HCT116 (cell line): ENCODE measurements at regions not wholly inside any gene's neighbourhood (a gene's known extent, or its start where the extent isn't known, plus 50 kb on each side); places are given as distances from the start of the nearest gene placed in this dataset.

Source experiments
- ATAC-seq: fragments of 200-7000 bp; cut with Tn5 transposase; 2 replicates; pipeline ENCODE4 v1.9.1; 2020; ENCODE audit warnings: mild to moderate bottlenecking, moderate library complexity
- BruUV-seq: library from RNA; stranded (reverse); fragments of 400-500 nt; replicated peaks from 2 replicates; lab custom pipeline; 2021; lab: Mats Ljungman, UMichigan
- CTCF ChIA-PET: fragments of 300-600 bp; sonication (Branson Sonifier 250); formaldehyde crosslinking; loops from one replicate; lab custom pipeline; 2021; ENCODE audit warnings: antibody characterized with exemption; lab: Charles Lee
- POLR2A ChIA-PET: fragments of 300-600, 350-600 bp; sonication (Branson Sonifier 250); formaldehyde crosslinking; loops from one replicate; lab custom pipeline; 2021; ENCODE audit warnings: antibody characterized with exemption; lab: Charles Lee
- RAD21 ChIA-PET, 2 experiments: fragments of 300-600 bp; sonication (Branson Sonifier 250); formaldehyde crosslinking; loops; one replicate each; lab custom pipeline; 2023; ENCODE audit warnings: low total read pairs in 2 of 2; ENCODE audit not compliant: uncharacterized antibody in 2 of 2, unreplicated experiment in 2 of 2, low non-redundant PET in 1 of 2; lab: Charles Lee
- DNase-seq: peaks from one replicate; pipeline ENCODE4 v3.0.0-alpha.2; 2010; ENCODE audit warnings: low read depth, low spot score
- H2AFZ ChIP-seq: fragments of 200-600 bp; shearing (Covaris generic), sonication (generic); 2 replicates; pipeline ENCODE4 v1.6.1; 2017; ENCODE audit warnings: low read depth, mixed run types, mixed read lengths, antibody characterized with exemption, low read length; ENCODE audit not compliant: poor library complexity, severe bottlenecking
- H3K27ac ChIP-seq: 2 replicates; pipeline ENCODE4 v1.5.1; 2012; ENCODE audit warnings: low read depth, low read length
- H3K27me3 ChIP-seq: fragments of 200-600 bp; sonication (generic); 2 replicates; pipeline ENCODE4 v1.6.1; 2016; ENCODE audit warnings: mixed run types, low read length, mixed read lengths; ENCODE audit not compliant: insufficient read depth
- H3K36me3 ChIP-seq, 2 experiments: fragments of 200-500 bp in 1 of 2; fragments of 200-600 bp in 1 of 2; sonication (Bioruptor generic) in 1 of 2; sonication (generic) in 1 of 2; 2 replicates each; pipeline versions ENCODE4 v1.5.1 to v1.6.1; 2014 to 2016; ENCODE audit warnings: low read length in 2 of 2, inconsistent platforms in 1 of 2, mixed read lengths in 1 of 2, mixed run types in 1 of 2; ENCODE audit not compliant: insufficient read depth in 2 of 2, control insufficient read depth in 1 of 2
- H3K4me1 ChIP-seq, 2 experiments: fragments of 200-600 bp in 1 of 2; sonication (generic) in 1 of 2; 2 replicates each; pipeline versions ENCODE4 v1.5.1 to v1.6.1; 2012 to 2017; ENCODE audit warnings: low read length in 2 of 2, inconsistent platforms in 1 of 2, mild to moderate bottlenecking in 1 of 2, mixed read lengths in 1 of 2, mixed run types in 1 of 2, moderate library complexity in 1 of 2; ENCODE audit not compliant: insufficient read depth in 2 of 2, control insufficient read depth in 1 of 2
- H3K4me2 ChIP-seq: fragments of 200-600 bp; sonication (generic); 2 replicates; pipeline ENCODE4 v1.6.1; 2017; ENCODE audit warnings: mixed run types, low read length, mixed read lengths
- H3K4me3 ChIP-seq, 2 experiments: fragments of 200-600 bp in 1 of 2; sonication (generic) in 1 of 2; replicated peaks in 1 of 2; 2 replicates each; pipeline ENCODE4 v1.5.1; 2011 to 2016; ENCODE audit warnings: low read length in 2 of 2, control low read depth in 1 of 2, low read depth in 1 of 2, mild to moderate bottlenecking in 1 of 2, mixed read lengths in 1 of 2, mixed run types in 1 of 2
- H3K79me2 ChIP-seq: fragments of 200-600 bp; sonication (generic); 2 replicates; pipeline ENCODE4 v1.6.1; 2017; ENCODE audit warnings: mild to moderate bottlenecking, mixed run types, low read length, moderate library complexity, mixed read lengths; ENCODE audit not compliant: insufficient read depth
- H3K9ac ChIP-seq: fragments of 200-600 bp; sonication (generic); 2 replicates; pipeline ENCODE4 v1.6.1; 2016; ENCODE audit warnings: low read length, mixed read lengths
- H3K9me2 ChIP-seq: fragments of 200-600 bp; sonication (generic), shearing (Covaris generic); 2 replicates; pipeline ENCODE4 v1.6.1; 2017; ENCODE audit warnings: mixed run types, mild to moderate bottlenecking, moderate library complexity; ENCODE audit not compliant: insufficient read depth
- H3K9me3 ChIP-seq, 2 experiments: fragments of 200-500 bp in 1 of 2; fragments of 200-600 bp in 1 of 2; sonication (Bioruptor generic) in 1 of 2; sonication (generic) in 1 of 2; 2 replicates each; pipeline ENCODE4 v1.6.1; 2014 to 2017; ENCODE audit warnings: low read length in 2 of 2, mixed read lengths in 2 of 2, inconsistent platforms in 1 of 2, low read depth in 1 of 2, mild to moderate bottlenecking in 1 of 2, mixed run types in 1 of 2, moderate library complexity in 1 of 2; ENCODE audit not compliant: control insufficient read depth in 1 of 2, insufficient read depth in 1 of 2
- H4K20me1 ChIP-seq: fragments of 200-600 bp; sonication (generic), shearing (Covaris generic); 2 replicates; pipeline ENCODE4 v1.6.1; 2017; ENCODE audit warnings: mixed run types, mild to moderate bottlenecking, moderate library complexity; ENCODE audit not compliant: insufficient read depth
- ATF3 ChIP-seq: IDR thresholded peaks from 2 replicates; pipeline ENCODE4 v1.6.1; 2012
- CEBPB ChIP-seq: IDR thresholded peaks from 2 replicates; pipeline ENCODE4 v1.6.1; 2012; ENCODE audit warnings: low read depth
- CTCF ChIP-seq, 3 experiments: fragments of 200-600 bp in 1 of 3; sonication (generic) in 1 of 3; IDR thresholded peaks in 2 of 3; conservative IDR thresholded peaks in 1 of 3; 2 replicates each; pipeline ENCODE4 v1.5.1; 2012 to 2017; ENCODE audit warnings: low read depth in 2 of 3, low read length in 2 of 3, antibody characterized with exemption in 1 of 3, borderline replicate concordance in 1 of 3, control low read depth in 1 of 3, mild to moderate bottlenecking in 1 of 3, mixed read lengths in 1 of 3, mixed run types in 1 of 3, moderate library complexity in 1 of 3; ENCODE audit not compliant: insufficient read depth in 1 of 3
- EZH2 ChIP-seq: fragments of 200-600 bp; sonication (generic); IDR thresholded peaks from 2 replicates; pipeline ENCODE4 v1.6.1; 2017; ENCODE audit warnings: antibody characterized with exemption, mixed run types
- JUND ChIP-seq: IDR thresholded peaks from 2 replicates; pipeline ENCODE4 v1.6.1; 2012
- POLR2A ChIP-seq: IDR thresholded peaks from 2 replicates; pipeline ENCODE4 v1.7.0; 2011; ENCODE audit warnings: borderline replicate concordance; ENCODE audit not compliant: insufficient read depth, insufficient read length; ENCODE audit errors: extremely low read depth
- RAD21 ChIP-seq: IDR thresholded peaks from 2 replicates; pipeline ENCODE4 v1.6.1; 2012; ENCODE audit warnings: low read depth, mild to moderate bottlenecking
- SIN3A ChIP-seq: IDR thresholded peaks from 2 replicates; pipeline ENCODE4 v1.6.1; 2012; ENCODE audit warnings: low read depth
- SP1 ChIP-seq: IDR thresholded peaks from 2 replicates; pipeline ENCODE4 v1.6.1; 2012; ENCODE audit warnings: low read depth
- SRF ChIP-seq: IDR thresholded peaks from 2 replicates; pipeline ENCODE4 v1.6.1; 2012; ENCODE audit warnings: low read depth
- YY1 ChIP-seq: IDR thresholded peaks from 2 replicates; pipeline ENCODE4 v1.6.1; 2011; ENCODE audit warnings: low read length, low read depth, moderate library complexity, mild to moderate bottlenecking; ENCODE audit not compliant: insufficient replicate concordance; ENCODE audit errors: extremely low read depth
- intact Hi-C: fragments of 100-400 bp; cut with micrococcal nuclease; formaldehyde crosslinking; loops from 2 replicates; pipeline ENCODE4 v1.10.0; 2022

GRCh38 chr1:4307468-4307845, 347.0 kb upstream of the AJAP1 start:
- TF ChIP-seq SRF (no peak), YY1 (no peak), POLR2A (no peak), ATF3 (no peak), CEBPB (no peak), SIN3A (no peak), CTCF (IDR thresholded peaks at IDR 0.05 in 2 of 3, conservative IDR thresholded peaks at IDR 0.05 in 1 of 3; ENCODE audit: borderline replicate concordance in 1 of 3, insufficient read depth in 1 of 3, low read depth in 2 of 3, low read length in 2 of 3) (no peak), JUND (no peak)
- intact Hi-C loops = no loop called here
- H3K79me2 ChIP-seq = no peaks in the 10 kb centered on the region
- H3K36me3 ChIP-seq = no peaks in the 10 kb centered on the region
- CTCF ChIA-PET = no interaction called here
- POLR2A ChIA-PET = no interaction called here
- H3K9ac ChIP-seq = no peak overlapping the region
- H3K9me2 ChIP-seq = no peaks in the 10 kb centered on the region
- H3K27ac ChIP-seq = no peak overlapping the region
- H3K9me3 ChIP-seq = no peaks in the 10 kb centered on the region
- RAD21 ChIA-PET = no interaction called here
- DNase-seq = no peak
- no peaks in the 10 kb centered on the region for H4K20me1 ChIP-seq
- no TSS peak for BruUV-seq
- no peak for ATAC-seq
- H3K4me1 ChIP-seq = no peaks in the 10 kb centered on the region
- no peak overlapping the region for H2AFZ ChIP-seq
- H3K4me2 ChIP-seq = no peak overlapping the region
- H3K4me3 ChIP-seq = no peak overlapping the region
- no peaks in the 10 kb centered on the region for H3K27me3 ChIP-seq

- H3K27ac ChIP-seq = no peak overlapping the region
- CTCF ChIA-PET = no interaction called here
- no peaks in the 10 kb centered on the region for H3K79me2 ChIP-seq
- no peaks in the 10 kb centered on the region for H3K9me3 ChIP-seq
- intact Hi-C loops = no loop called here
- H3K4me1 ChIP-seq = no peaks in the 10 kb centered on the region
- H4K20me1 ChIP-seq = no peaks in the 10 kb centered on the region
- RAD21 ChIA-PET = no interaction called here
- ATAC-seq (no peak), DNase-seq (no peak)
- no peak overlapping the region for H2AFZ ChIP-seq
- no peak overlapping the region for H3K9ac ChIP-seq
- no peaks in the 10 kb centered on the region for H3K9me2 ChIP-seq
- H3K27me3 ChIP-seq = no peaks in the 10 kb centered on the region
- no peak overlapping the region for H3K4me3 ChIP-seq
- no TSS peak for BruUV-seq
- H3K4me2 ChIP-seq = no peak overlapping the region
- POLR2A ChIA-PET = no interaction called here
- TF ChIP-seq RAD21 (no peak), CTCF (IDR thresholded peaks at IDR 0.05 in 2 of 3, conservative IDR thresholded peaks at IDR 0.05 in 1 of 3; ENCODE audit: borderline replicate concordance in 1 of 3, insufficient read depth in 1 of 3, low read depth in 2 of 3, low read length in 2 of 3) (no peak), SP1 (no peak), EZH2 (no peak), CEBPB (no peak), SIN3A (no peak)
- H3K36me3 ChIP-seq = no peaks in the 10 kb centered on the region
Observed at GRCh38 chr1:4307911-4308545, 346.4 kb upstream of the AJAP1 start.
